Peyer's patch (tissue), 4 donors: ENCODE measurements at regions not wholly inside any gene's neighbourhood (a gene's known extent, or its start where the extent isn't known, plus 50 kb on each side); places are given as distances from the start of the nearest gene placed in this dataset.
A peak's percentile ranks its signal among the peaks of the same experiment; 100 is the strongest.

Source experiments
- DNase-seq, 3 donors: peaks; one replicate each; pipeline ENCODE4 v3.0.0-alpha.2; 2017 to 2019
- H3K27ac ChIP-seq, 4 donors: fragments of 200-600 bp; sonication (generic); one replicate each; pipeline ENCODE4 v1.5.1; 2016 to 2019
- H3K27me3 ChIP-seq, 2 donors: fragments of 200-600 bp; sonication (generic); one replicate each; pipeline ENCODE4 v1.5.1; 2019
- H3K36me3 ChIP-seq, 3 donors: fragments of 200-600 bp; sonication (generic); one replicate each; pipeline ENCODE4 v1.5.1; 2016 to 2019
- H3K4me1 ChIP-seq, 4 donors: fragments of 200-600 bp; sonication (generic); one replicate each; pipeline ENCODE4 v1.5.1; 2016 to 2019
- H3K4me3 ChIP-seq, 4 donors: fragments of 200-600 bp; sonication (generic); 1 replicate in 3 of 4; 2 replicates in 1 of 4; pipeline ENCODE4 v1.5.1; 2016 to 2019; ENCODE audit warnings: mild to moderate bottlenecking in 1 of 4
- H3K9me3 ChIP-seq, 4 donors: fragments of 200-600 bp; sonication (generic); one replicate each; pipeline ENCODE4 v1.5.1; 2016 to 2019; ENCODE audit warnings: mild to moderate bottlenecking in 1 of 4
- POLR2A ChIP-seq, 2 donors: fragments of 450-650 bp; IDR thresholded peaks; one replicate each; pipeline ENCODE4 v1.5.1; 2017; ENCODE audit warnings: antibody characterized with exemption in 2 of 2, mild to moderate bottlenecking in 2 of 2, moderate library complexity in 2 of 2
- TF ChIP-seq, protein P1 (sequence below), 6 experiments: fragments of 450-650 bp in 4 of 6; fragments of 200-600 bp in 2 of 6; sonication (generic) in 1 of 6; IDR thresholded peaks; one replicate each; pipeline ENCODE4 v1.5.1; 2017 to 2019; ENCODE audit warnings: antibody characterized with exemption in 6 of 6, mild to moderate bottlenecking in 3 of 6, moderate library complexity in 1 of 6

- DNase-seq, result no peak
- no peaks in the 10 kb centered on the region for H3K9me3 ChIP-seq
- H3K27me3 ChIP-seq, result no peaks in the 10 kb centered on the region
- TF ChIP-seq POLR2A (IDR thresholded peaks at IDR 0.05), result no peak
- TF ChIP-seq, protein P1, sequence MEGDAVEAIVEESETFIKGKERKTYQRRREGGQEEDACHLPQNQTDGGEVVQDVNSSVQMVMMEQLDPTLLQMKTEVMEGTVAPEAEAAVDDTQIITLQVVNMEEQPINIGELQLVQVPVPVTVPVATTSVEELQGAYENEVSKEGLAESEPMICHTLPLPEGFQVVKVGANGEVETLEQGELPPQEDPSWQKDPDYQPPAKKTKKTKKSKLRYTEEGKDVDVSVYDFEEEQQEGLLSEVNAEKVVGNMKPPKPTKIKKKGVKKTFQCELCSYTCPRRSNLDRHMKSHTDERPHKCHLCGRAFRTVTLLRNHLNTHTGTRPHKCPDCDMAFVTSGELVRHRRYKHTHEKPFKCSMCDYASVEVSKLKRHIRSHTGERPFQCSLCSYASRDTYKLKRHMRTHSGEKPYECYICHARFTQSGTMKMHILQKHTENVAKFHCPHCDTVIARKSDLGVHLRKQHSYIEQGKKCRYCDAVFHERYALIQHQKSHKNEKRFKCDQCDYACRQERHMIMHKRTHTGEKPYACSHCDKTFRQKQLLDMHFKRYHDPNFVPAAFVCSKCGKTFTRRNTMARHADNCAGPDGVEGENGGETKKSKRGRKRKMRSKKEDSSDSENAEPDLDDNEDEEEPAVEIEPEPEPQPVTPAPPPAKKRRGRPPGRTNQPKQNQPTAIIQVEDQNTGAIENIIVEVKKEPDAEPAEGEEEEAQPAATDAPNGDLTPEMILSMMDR (IDR thresholded peaks at IDR 0.05), result no peak
- no peaks in the 10 kb centered on the region for H3K36me3 ChIP-seq
- H3K4me1 ChIP-seq, result no peaks in the 10 kb centered on the region
- H3K27ac ChIP-seq, result no peak overlapping the region
- H3K4me3 ChIP-seq, result no peak overlapping the region
Observed at GRCh38 chr4:115376866-115377265, 263.4 kb upstream of the NDST4 start.

DNA sequence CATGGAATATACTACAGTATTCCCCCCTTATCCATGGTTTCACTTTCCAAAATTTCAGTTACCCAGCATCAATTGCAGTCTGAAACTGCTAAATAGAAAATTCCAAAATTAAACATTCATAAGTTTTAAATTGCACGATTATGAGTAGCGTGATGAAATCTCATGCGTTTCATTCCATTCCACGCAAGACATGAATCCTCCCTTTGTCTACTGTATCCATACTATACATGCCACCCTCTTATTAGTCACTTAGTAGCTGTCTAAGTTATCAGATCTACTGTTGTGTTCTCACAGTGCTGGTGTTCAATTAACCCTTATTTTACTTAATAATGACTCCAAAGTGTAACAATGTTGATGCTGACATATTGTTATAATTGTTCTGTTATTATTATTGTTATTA is 261.2 kb upstream of the NDST4 start:
- no peak overlapping the region for H3K27ac ChIP-seq
- TF ChIP-seq, protein P1 (IDR thresholded peaks at IDR 0.05), result no peak
- no peak for TF ChIP-seq POLR2A (IDR thresholded peaks at IDR 0.05)
- H3K9me3 ChIP-seq, result no peaks in the 10 kb centered on the region
- H3K4me1 ChIP-seq, result no peaks in the 10 kb centered on the region
- H3K4me3 ChIP-seq, result no peak overlapping the region
- no peak for DNase-seq
- no peaks in the 10 kb centered on the region for H3K27me3 ChIP-seq
- H3K36me3 ChIP-seq, result no peaks in the 10 kb centered on the region

DNA sequence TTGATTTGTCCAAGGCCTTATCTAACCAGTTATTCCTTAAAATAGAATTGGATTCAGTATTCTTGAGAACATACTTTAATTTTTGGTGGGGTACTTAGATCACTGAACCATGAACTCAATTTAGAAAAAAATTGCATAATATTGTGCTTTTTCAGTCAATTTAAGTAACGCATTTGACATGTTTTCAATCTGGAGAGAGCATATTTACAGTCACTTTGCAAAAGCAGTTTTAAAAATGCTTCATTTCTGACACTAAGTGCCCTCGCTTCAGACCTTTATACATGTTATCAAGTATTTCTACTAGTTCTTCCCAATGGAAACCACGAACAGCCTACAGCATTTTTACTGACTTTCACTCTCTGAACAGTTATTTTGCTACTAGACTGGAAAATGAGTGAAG is 257.1 kb upstream of the NDST4 start:
- H3K27ac ChIP-seq, result no peak overlapping the region
- no peaks in the 10 kb centered on the region for H3K4me1 ChIP-seq
- H3K4me3 ChIP-seq, result no peak overlapping the region
- H3K9me3 ChIP-seq, result no peaks in the 10 kb centered on the region
- TF ChIP-seq, protein P1 (IDR thresholded peaks at IDR 0.05), result no peak
- no peak for TF ChIP-seq POLR2A (IDR thresholded peaks at IDR 0.05)
- DNase-seq, result no peak
- H3K27me3 ChIP-seq, result no peaks in the 10 kb centered on the region
- no peaks in the 10 kb centered on the region for H3K36me3 ChIP-seq

DNA sequence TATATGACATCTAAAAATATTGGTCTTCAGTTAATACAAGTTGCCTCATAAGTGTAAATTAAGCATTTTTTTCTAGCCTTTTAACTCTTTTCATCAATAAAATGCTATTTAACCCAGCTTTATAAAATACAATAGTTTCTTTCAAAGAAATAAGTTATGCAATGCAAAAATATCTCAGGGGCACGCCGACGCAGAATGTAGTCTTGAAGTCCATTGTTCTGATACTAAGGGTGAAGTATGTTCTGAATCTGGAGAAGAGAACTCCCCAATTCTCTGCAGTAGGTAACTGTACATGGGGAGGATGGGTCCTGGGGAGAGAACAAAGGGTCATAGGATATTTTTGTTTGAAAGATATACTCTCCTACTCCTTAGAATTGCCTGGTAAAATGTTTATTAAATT is 256.6 kb upstream of the NDST4 start:
- DNase-seq, result no peak
- no peaks in the 10 kb centered on the region for H3K36me3 ChIP-seq
- no peak overlapping the region for H3K4me3 ChIP-seq
- H3K27ac ChIP-seq, result no peak overlapping the region
- no peak for TF ChIP-seq POLR2A (IDR thresholded peaks at IDR 0.05)
- TF ChIP-seq, protein P1 (IDR thresholded peaks at IDR 0.05), result no peak
- no peaks in the 10 kb centered on the region for H3K4me1 ChIP-seq
- H3K9me3 ChIP-seq, result no peaks in the 10 kb centered on the region
- H3K27me3 ChIP-seq, result no peaks in the 10 kb centered on the region

DNA sequence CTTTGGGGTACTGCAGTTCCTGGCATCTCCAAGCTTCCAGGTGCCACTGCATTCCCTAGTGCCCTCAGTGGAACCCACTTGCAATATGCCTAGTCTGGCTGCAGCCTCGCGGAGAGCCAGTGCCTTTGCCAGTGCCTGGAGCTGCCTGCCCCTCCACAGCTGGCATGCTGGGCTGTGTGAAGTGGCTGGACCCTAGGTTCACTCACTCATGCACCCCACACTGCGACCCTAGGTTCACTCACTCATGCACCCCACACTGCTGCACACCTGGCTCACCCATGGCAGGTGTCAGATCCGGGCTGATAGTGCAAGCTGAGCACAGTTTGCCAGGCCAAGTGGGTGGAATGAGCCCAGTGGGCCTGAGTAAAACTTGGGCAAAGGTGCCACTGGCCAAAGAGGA is 253.0 kb upstream of the NDST4 start:
- no peak overlapping the region for H3K27ac ChIP-seq
- H3K27me3 ChIP-seq, result no peaks in the 10 kb centered on the region
- DNase-seq, result peak in 1 of 3 donors; percentile 30
- H3K4me1 ChIP-seq, result no peaks in the 10 kb centered on the region
- no peak overlapping the region for H3K4me3 ChIP-seq
- no peaks in the 10 kb centered on the region for H3K36me3 ChIP-seq
- TF ChIP-seq, protein P1 (IDR thresholded peaks at IDR 0.05), result no peak
- TF ChIP-seq POLR2A (IDR thresholded peaks at IDR 0.05), result no peak
- no peaks in the 10 kb centered on the region for H3K9me3 ChIP-seq

DNA sequence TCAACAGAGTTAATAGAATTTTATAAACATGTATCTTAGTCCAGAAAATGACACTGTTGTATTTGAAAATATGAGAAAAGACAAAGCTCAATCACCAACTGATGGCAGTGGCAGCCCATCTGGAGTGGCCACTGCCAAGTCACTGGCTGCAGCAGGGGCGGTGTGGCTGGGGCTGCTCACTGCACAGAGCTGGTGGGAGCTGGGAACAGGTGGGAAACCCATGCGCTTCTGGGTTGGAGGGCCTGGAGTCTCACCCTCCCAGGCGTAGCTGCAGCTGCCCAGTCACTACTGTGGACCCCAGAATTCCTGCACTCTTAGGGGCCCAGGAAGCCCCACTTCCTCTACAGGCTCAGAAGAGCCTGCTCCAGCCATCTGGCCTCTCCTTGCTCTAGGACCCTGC is 251.8 kb upstream of the NDST4 start:
- H3K4me3 ChIP-seq, result no peak overlapping the region
- TF ChIP-seq, protein P1 (IDR thresholded peaks at IDR 0.05), result no peak
- TF ChIP-seq POLR2A (IDR thresholded peaks at IDR 0.05), result no peak
- no peaks in the 10 kb centered on the region for H3K4me1 ChIP-seq
- no peak overlapping the region for H3K27ac ChIP-seq
- no peak for DNase-seq
- H3K27me3 ChIP-seq, result no peaks in the 10 kb centered on the region
- no peaks in the 10 kb centered on the region for H3K36me3 ChIP-seq
- H3K9me3 ChIP-seq, result no peaks in the 10 kb centered on the region
